Suprapubic skin (tissue), 4 donors: ENCODE measurements at regions not wholly inside any gene's neighbourhood (a gene's known extent, or its start where the extent isn't known, plus 50 kb on each side); places are given as distances from the start of the nearest gene placed in this dataset.

ENCODE experiments used
- DNase-seq, 2 donors: peaks; one replicate each; pipeline ENCODE4 v3.0.0-alpha.2; 2019; ENCODE audit warnings: low spot score in 2 of 2
- H3K27ac ChIP-seq: fragments of 200-600 bp; sonication (generic); one replicate; pipeline ENCODE4 v1.5.1; 2019
- H3K27me3 ChIP-seq: fragments of 200-600 bp; sonication (generic); one replicate; pipeline ENCODE4 v1.5.1; 2019
- H3K36me3 ChIP-seq: fragments of 200-600 bp; sonication (generic); one replicate; pipeline ENCODE4 v1.5.1; 2019
- H3K4me1 ChIP-seq: fragments of 200-600 bp; sonication (generic); one replicate; pipeline ENCODE4 v1.5.1; 2019
- H3K4me3 ChIP-seq: fragments of 200-600 bp; sonication (generic); one replicate; pipeline ENCODE4 v1.5.1; 2019; ENCODE audit warnings: mild to moderate bottlenecking
- H3K9me3 ChIP-seq: fragments of 200-600 bp; sonication (generic); one replicate; pipeline ENCODE4 v1.5.1; 2019
- CTCF ChIP-seq, 2 donors: fragments of 200-600 bp in 1 of 2; fragments of 450-650 bp in 1 of 2; sonication (generic) in 1 of 2; IDR thresholded peaks; one replicate each; pipeline ENCODE4 v1.5.1; 2016 to 2019; ENCODE audit warnings: antibody characterized with exemption in 2 of 2, mild to moderate bottlenecking in 1 of 2, moderate library complexity in 1 of 2
- EP300 ChIP-seq: sonication (generic); formaldehyde crosslinking; IDR thresholded peaks from one replicate; pipeline ENCODE4 v1.6.1; 2017; ENCODE audit warnings: antibody characterized with exemption
- POLR2A ChIP-seq, 2 donors: fragments of 450-650 bp; IDR thresholded peaks; one replicate each; pipeline ENCODE4 v1.6.1; 2017; ENCODE audit warnings: antibody characterized with exemption in 2 of 2, mild to moderate bottlenecking in 2 of 2, moderate library complexity in 2 of 2
- POLR2AphosphoS5 ChIP-seq, 3 donors: sonication (generic); formaldehyde crosslinking; IDR thresholded peaks; one replicate each; pipeline ENCODE4 v1.6.1; 2017; ENCODE audit warnings: antibody characterized with exemption in 3 of 3
- WGBS: methylation state at CpG from one replicate; pipeline ENCODE4 v1.1.5; 2018; 5-methylcytosine and 5-hydroxymethylcytosine counted together

GRCh38 chr17:13073018-13073417 is 55.2 kb upstream of the ELAC2 start:
- Histone ChIP-seq H3K27ac (peak overlapping the region; percentile 70), H3K9me3 (no peaks in the 10 kb centered on the region), H3K4me1 (no peaks in the 10 kb centered on the region), H3K27me3 (no peaks in the 10 kb centered on the region), H3K36me3 (no peaks in the 10 kb centered on the region), H3K4me3 (no peak overlapping the region)
- TF ChIP-seq POLR2A (IDR thresholded peaks at IDR 0.05) (no peak), POLR2AphosphoS5 (IDR thresholded peaks at IDR 0.05) (no peak), EP300 (no peak), CTCF (IDR thresholded peaks at IDR 0.05) (no peak)
- 34% methylated on average over 4 of the region's 4 CpGs for WGBS
- DNase-seq = no peak

- WGBS = 88% methylated on average over 2 of the region's 2 CpGs
Observed at GRCh38 chr17:13070732-13071131, 52.9 kb upstream of the ELAC2 start.

GRCh38 chr17:13067629-13068303 is 49.9 kb upstream of the ELAC2 start:
- H3K4me3 ChIP-seq = no peak overlapping the region
- WGBS = 72% methylated on average over 4 of the region's 8 CpGs
- H3K36me3 ChIP-seq = no peaks in the 10 kb centered on the region
- DNase-seq = no peak
- no peaks in the 10 kb centered on the region for H3K9me3 ChIP-seq
- peaks cover 6% of the 10 kb centered on the region for H3K4me1 ChIP-seq
- TF ChIP-seq POLR2AphosphoS5 (IDR thresholded peaks at IDR 0.05) (no peak), CTCF (IDR thresholded peaks at IDR 0.05) (no peak), EP300 (no peak), POLR2A (IDR thresholded peaks at IDR 0.05) (no peak)
- no peak overlapping the region for H3K27ac ChIP-seq
- H3K27me3 ChIP-seq = no peaks in the 10 kb centered on the region

More at GRCh38 chr17:13070732-13071131, 52.9 kb upstream of the ELAC2 start:
- Histone ChIP-seq H3K36me3 (no peaks in the 10 kb centered on the region), H3K27ac (no peak overlapping the region), H3K4me3 (no peak overlapping the region), H3K9me3 (no peaks in the 10 kb centered on the region), H3K27me3 (no peaks in the 10 kb centered on the region), H3K4me1 (peaks cover 2% of the 10 kb centered on the region)
- no peak for TF ChIP-seq POLR2A (IDR thresholded peaks at IDR 0.05)
- no peak for TF ChIP-seq CTCF (IDR thresholded peaks at IDR 0.05)
- no peak for TF ChIP-seq POLR2AphosphoS5 (IDR thresholded peaks at IDR 0.05)
- TF ChIP-seq EP300 = no peak
- DNase-seq = no peak
